HG03135 (cell line): ENCODE measurements at regions not wholly inside any gene's neighbourhood (a gene's known extent, or its start where the extent isn't known, plus 50 kb on each side); places are given as distances from the start of the nearest gene placed in this dataset.

ENCODE experiments used
- ATAC-seq: cut with Tn5 transposase; IDR thresholded peaks from one replicate; pipeline ENCODE4 v1.9.1; 2021; ENCODE audit warnings: mild to moderate bottlenecking, moderate library complexity; ENCODE audit not compliant: unreplicated experiment

DNA sequence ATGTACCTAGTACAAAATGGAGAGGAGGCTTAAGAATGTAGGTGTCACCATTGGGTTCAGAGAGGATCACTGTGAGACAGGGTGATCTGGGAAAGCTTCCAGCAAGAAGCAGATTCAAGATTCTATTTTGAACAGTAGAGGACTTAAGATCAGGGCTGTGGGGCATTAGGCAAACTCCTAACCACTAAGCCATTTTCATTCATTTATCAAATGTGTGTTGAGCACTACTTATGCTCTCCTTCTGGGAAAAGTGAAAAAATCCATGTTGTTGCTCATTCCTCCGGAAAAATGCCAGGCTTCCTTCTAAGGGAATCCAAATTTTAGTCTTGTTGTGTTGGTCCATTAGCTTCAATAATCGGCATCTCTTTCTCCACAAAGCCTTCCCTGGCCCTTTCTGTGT, 163.4 kb downstream of the NUAK1 start:
- no peak for ATAC-seq

DNA sequence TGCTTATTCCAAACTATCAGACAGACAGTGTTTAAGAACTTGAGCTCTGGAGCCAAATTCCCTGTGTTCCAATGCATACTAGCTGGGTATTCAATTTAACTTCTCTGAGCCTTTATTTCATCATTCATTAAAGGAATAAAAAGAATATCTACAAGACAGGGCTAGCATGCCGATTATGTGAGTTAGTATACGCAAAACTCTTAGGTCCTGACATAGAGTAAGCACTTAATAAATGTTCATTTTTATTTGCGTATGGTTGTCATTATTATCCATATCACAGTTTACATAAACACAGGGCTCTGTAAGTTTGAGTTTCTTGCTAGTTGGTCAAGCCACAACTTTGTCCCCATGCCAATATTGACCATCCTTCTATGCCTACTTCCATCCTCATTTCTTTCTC, 161.5 kb downstream of the NUAK1 start:
- ATAC-seq, result no peak

- ATAC-seq, result no peak
Measured at GRCh38 chr12:105977652-105978051, 161.1 kb downstream of the NUAK1 start.

DNA sequence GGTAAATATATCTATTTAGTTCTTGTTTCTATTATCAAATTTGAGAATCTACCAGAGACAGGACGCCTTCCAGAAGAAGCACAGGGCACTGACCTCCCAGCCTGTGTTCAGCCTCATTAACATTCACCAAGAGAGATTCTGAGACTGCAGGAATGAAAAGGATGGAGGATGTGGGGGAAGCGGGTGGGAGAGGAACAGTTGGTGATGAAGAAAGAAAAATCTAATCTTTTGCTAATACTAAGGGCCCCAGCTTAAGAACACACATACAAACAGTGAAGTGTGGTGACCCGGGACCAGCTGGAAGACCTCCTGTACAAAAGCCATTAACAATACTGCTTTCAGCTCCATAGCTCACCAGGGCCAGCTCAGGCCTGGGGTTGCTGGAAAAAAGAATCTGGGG, 160.5 kb downstream of the NUAK1 start:
- no peak for ATAC-seq

DNA sequence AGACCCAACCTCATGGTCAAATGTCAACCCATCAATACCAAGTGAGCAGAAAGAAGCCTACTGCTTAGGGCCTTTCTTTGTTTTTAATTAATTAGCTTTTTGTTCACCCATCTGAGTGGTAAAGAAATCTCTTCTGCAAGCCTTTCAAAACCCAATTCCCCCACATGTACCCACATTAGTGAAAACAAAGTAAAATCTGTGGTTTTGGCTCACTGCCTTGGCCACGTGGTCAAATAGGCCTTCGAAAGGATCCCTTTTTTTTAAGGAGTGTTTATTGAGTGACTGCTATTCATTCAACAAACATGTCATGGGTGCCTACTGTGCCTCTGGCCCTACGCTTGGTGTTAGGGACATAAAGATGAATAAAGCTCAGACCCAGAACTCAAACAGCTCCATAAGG, 160.1 kb downstream of the NUAK1 start:
- no peak for ATAC-seq

DNA sequence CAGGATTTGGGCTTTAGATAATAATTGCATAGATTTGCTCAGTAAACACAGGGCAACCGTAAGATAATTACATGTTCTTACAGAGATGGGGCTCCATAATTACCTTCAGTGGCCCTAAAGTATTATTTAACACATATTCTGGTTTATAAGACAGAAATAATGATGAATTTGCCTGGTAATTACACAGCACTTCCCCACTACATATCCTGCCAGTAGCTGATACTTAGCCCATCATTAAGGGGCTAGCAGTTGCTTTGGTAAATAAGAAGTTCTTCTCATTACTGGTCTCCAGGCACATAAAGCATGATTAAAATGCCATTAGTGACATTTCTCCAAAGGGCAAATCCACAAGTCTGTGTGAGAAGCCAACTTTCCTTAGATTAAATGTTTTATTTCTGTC, 158.7 kb downstream of the NUAK1 start:
- no peak for ATAC-seq

- ATAC-seq, result no peak
Measured at GRCh38 chr12:105980533-105980932, 158.2 kb downstream of the NUAK1 start.

GRCh38 chr12:105982022-105982421, 156.7 kb downstream of the NUAK1 start:
- no peak for ATAC-seq

DNA sequence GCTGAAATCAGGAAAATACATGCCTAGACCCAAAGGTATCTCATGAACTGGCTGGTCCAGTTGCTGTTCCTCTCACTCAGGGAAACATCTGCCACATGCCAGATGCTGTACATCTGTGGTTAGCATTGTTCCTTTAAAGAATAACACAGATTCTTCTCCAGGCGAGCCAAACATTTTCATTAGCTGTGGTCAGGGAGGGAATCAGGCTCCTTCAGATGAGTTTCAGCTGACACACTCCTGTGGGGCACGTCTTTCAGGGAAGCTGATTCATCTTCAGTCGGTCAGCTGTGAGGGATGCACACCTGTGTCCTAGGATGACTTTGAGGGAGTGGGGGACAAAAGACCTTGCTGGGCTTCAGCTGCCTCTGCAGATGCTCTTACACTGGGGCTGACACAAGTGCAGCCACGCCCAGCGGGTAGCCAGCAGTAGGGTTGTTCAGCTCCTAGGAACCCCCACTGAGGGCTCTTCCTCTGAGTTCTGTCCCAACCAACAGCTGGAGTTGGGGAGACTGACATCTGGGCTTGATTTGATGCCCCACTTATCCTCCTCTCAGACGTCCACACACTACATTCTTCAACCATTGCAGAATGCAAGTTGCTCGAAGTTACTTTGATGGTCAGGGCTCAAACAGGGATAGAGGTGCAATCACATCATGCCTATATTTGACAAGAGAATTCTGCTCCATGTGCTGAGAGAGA, 155.0 kb downstream of the NUAK1 start:
- ATAC-seq, result no peak

GRCh38 chr12:105985383-105985782, 153.4 kb downstream of the NUAK1 start:
- no peak for ATAC-seq

DNA sequence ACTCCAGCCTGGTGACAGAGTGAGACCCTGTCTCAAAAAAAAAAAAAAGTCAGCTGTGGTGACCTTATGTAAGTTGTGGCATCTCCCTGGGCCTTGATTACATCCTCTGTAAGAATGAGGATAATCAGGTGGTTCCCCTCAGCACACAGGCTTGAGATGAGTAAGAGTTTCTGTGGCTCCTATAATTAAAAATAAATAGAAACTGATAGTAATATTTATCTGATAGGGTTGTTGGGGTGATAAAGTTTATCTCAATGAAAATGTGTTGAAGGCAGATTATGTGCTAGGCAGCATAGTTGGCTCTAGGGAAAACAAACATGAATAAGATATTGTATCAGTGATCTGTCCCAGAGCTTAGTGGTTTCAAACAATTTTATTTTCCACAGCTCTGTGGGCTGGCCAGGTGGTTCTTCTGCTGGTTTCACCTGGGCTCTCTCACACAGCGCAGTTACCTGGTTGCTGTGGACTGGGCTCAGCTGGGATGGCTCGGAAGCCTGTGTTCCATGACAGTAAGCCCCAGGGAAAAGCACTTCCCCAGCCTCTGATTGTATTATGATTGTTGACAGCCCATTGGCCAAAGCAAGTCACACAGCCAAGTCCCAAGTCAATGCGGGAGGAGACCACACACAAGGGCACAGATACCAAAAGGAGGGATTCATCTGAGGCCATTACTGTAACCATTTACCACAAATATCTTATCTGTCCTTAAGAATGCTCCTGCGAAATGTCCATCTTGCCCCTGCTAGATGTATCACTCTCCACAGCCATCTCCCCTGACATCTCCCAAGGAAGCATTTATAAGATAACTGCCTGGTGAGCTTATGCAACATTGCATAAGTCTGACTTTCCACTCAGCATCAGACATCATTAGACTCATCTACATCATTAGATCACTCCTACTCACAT, 151.7 kb downstream of the NUAK1 start:
- ATAC-seq, result no peak

DNA sequence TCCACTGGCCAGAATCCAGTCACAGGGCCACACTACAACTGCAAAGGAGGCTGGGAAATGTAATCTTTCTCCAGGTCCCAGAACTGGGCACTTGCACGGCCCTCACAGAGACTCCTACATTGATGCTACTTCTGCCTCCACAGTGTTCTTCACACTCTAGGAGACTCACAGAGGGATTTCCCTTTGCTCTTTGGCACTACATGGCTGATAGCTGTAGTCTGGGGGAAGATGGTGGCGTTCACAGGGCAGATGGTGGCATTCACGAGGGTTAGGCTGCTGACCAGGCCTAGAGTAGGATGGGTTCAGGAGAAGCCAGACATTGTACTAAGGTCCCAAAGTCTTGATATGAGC, 151.1 kb downstream of the NUAK1 start:
- no peak for ATAC-seq

- ATAC-seq, result no peak
Measured at GRCh38 chr12:105992849-105993740, 145.7 kb downstream of the NUAK1 start.

- no peak for ATAC-seq
Measured at GRCh38 chr12:105993766-105994555, 144.8 kb downstream of the NUAK1 start.

DNA sequence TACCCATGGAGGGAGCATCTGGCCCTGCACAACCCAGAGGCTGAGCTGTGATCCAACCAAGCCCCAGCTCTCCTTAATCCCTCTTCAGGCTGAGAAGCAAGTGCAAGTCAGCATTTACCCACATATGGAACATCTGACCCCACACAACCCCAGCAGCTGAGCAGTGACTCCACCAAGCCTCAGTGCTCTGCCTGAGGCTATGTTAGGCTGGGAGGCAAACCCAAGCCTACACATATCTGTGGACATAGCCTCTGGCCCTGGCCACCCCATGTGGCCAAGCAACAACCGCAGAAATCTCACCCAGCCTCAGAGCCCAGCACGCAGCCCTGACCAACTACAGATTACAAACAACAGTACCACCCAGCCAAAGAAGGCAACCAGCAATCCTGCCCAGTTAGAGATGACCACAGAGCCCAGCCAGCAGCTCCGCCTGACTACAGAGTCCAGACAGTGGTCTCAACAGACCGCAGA, 142.8 kb downstream of the NUAK1 start:
- no peak for ATAC-seq

DNA sequence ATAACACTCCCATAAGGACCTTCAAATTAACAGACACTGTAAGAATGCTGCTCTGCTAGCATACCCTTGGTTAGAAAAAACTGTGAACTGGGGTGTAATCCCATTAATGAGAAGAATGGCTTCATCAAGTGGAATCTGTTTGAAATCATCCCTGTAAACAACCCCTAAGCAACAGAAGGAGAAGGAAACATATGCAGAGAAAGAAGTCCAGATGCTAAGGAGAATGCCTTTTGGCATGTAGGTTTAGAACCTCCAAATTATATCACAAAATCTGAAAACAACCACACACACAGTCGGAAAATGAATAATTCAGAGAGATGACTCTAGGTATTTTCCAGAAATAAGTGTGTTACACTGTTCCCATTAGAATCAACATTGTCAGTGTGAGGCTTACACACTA, 140.2 kb downstream of the NUAK1 start:
- ATAC-seq, result no peak

GRCh38 chr12:106000382-106001104, 138.2 kb downstream of the NUAK1 start:
- ATAC-seq, result no peak

DNA sequence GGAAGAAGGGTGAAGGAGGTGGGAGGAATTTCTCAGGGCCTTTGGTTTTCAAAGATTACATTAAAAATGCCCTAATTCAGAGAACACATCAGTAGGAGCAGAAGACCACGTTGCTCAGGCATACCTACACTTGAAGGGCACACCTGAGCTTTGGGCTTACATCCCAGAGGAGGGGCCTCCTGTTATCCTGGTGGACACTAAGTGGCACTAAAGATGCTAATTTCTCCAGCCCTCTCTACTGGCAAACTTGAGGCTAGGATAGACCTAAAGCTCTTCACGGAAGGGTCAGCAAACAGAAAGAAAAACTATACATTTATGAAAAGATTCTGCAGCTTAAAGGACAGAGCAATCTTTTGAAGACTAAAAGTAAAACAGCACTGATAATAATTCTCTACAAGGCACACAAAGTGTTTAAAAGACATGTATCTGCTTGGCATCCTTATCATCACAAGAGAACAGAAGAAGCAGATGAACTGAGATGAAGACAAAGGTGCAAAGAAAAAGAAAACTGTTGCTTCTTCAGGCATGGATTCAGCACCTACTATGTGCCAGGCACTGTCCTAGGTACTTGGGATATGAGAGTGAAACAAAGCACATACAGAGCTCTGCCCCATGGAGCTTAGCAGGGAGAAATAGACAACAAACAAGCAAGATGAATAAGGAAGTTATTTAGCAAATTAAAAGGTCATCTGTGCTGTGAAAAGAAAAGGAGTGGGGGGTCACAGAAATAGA, 137.5 kb downstream of the NUAK1 start:
- ATAC-seq, result no peak

GRCh38 chr12:106001837-106002218, 136.9 kb downstream of the NUAK1 start:
- no peak for ATAC-seq
